ENCODE measurements at regions not wholly inside any gene's neighbourhood (a gene's known extent, or its start where the extent isn't known, plus 50 kb on each side); places are given as distances from the start of the nearest gene placed in this dataset.

- TF ChIP-seq CTCF (IDR thresholded peaks at IDR 0.05), result no peak
- Mint-ChIP-seq H3K9me3 (peaks cover 3% of the 10 kb centered on the region), H3K36me3 (ENCODE audit: low read depth) (no peaks in the 10 kb centered on the region), H3K4me1 (peaks cover 33% of the 10 kb centered on the region), H3K27me3 (ENCODE audit: low read depth, poor library complexity) (peaks cover 2% of the 10 kb centered on the region), H3K4me3 (no peak overlapping the region), H3K27ac (peak overlapping the region; percentile 36)
- DNase-seq, result no peak
Observed at GRCh38 chr13:99843872-99844271, 127.7 kb downstream of the ZIC5 start.

- no peak overlapping the region for H3K27ac Mint-ChIP-seq
- TF ChIP-seq CTCF (IDR thresholded peaks at IDR 0.05), result no peak
- H3K9me3 Mint-ChIP-seq, result peaks cover 3% of the 10 kb centered on the region
- H3K4me3 Mint-ChIP-seq, result no peak overlapping the region
- H3K36me3 Mint-ChIP-seq (ENCODE audit: low read depth), result no peaks in the 10 kb centered on the region
- DNase-seq, result no peak
- H3K4me1 Mint-ChIP-seq, result peaks cover 24% of the 10 kb centered on the region
- peaks cover 5% of the 10 kb centered on the region for H3K27me3 Mint-ChIP-seq (ENCODE audit: low read depth, poor library complexity)
Observed at GRCh38 chr13:99842405-99842804, 129.2 kb downstream of the ZIC5 start.

DNA sequence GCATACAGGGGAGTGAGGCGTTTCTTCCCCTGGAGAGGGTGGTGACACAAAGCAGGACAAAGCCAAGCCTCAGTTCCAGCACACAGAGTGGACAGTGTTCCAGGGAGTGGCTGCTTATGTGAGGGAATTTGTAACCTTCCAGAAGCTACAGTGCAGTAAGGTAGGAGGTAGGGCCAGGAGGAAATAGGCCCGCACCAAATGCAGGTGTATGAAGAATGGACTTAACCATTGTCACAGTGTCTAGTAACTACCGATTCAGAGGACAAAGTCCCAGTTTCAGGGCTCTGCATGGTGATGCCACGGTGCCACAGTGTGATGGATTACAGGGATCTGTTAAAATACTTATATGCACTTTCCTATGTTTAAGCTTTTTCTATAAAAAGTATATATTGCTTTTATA, 135.3 kb downstream of the ZIC5 start:
- H3K4me3 Mint-ChIP-seq, result no peak overlapping the region
- no peaks in the 10 kb centered on the region for H3K9me3 Mint-ChIP-seq
- peaks cover 9% of the 10 kb centered on the region for H3K27me3 Mint-ChIP-seq (ENCODE audit: low read depth, poor library complexity)
- no peak overlapping the region for H3K27ac Mint-ChIP-seq
- no peak for DNase-seq
- no peaks in the 10 kb centered on the region for H3K4me1 Mint-ChIP-seq
- TF ChIP-seq CTCF (IDR thresholded peaks at IDR 0.05), result no peak
- H3K36me3 Mint-ChIP-seq (ENCODE audit: low read depth), result no peaks in the 10 kb centered on the region

DNA sequence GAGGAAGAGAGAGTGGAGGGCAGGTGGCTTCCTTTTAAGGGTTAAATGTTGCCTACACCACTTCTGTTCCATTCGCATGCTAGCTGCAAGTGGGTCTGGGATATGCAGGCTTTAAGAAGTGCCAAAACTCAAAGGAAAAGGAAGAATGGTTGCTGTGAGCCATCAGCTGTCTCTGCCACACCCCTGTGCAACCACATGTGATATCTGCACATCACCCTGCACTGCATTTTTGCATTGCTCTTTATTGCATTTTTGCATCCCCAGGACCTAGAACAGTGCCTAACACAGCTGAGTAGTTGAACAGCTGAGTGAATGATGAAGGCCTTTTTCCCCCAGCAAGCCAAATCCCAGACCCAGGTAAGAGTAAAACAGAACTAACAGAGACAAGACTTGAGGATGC, 136.1 kb downstream of the ZIC5 start:
- Mint-ChIP-seq H3K4me3 (no peak overlapping the region), H3K9me3 (no peaks in the 10 kb centered on the region), H3K36me3 (ENCODE audit: low read depth) (no peaks in the 10 kb centered on the region), H3K4me1 (no peaks in the 10 kb centered on the region), H3K27me3 (ENCODE audit: low read depth, poor library complexity) (peaks cover 9% of the 10 kb centered on the region), H3K27ac (no peak overlapping the region)
- TF ChIP-seq CTCF (IDR thresholded peaks at IDR 0.05), result no peak
- no peak for DNase-seq

DNA sequence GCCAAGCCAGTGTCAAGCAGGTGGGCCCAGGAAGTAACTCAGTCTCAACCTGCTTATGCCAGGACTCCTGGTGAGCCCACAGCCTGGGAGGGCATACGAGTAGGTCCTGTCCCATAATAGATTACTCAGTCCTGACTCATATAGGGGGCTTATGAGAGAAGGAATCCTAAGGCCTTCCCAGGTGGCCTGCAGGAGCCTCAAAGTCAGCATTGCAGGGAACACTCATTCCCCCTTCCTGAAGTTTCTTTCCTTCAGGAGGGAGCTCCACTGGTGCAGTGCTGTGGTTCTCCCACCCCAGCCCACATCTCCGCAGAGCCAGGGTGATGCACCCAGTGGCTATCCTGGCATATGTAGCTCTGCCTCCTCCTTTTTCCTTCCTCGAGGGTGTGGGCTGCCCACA, 137.3 kb downstream of the ZIC5 start:
- H3K4me1 Mint-ChIP-seq, result no peaks in the 10 kb centered on the region
- H3K9me3 Mint-ChIP-seq, result no peaks in the 10 kb centered on the region
- no peak overlapping the region for H3K4me3 Mint-ChIP-seq
- H3K27ac Mint-ChIP-seq, result no peak overlapping the region
- H3K27me3 Mint-ChIP-seq (ENCODE audit: low read depth, poor library complexity), result peaks cover 18% of the 10 kb centered on the region
- no peak for TF ChIP-seq CTCF (IDR thresholded peaks at IDR 0.05)
- no peak for DNase-seq
- H3K36me3 Mint-ChIP-seq (ENCODE audit: low read depth), result no peaks in the 10 kb centered on the region

- H3K4me3 Mint-ChIP-seq, result no peak overlapping the region
- no peak for TF ChIP-seq CTCF (IDR thresholded peaks at IDR 0.05)
- DNase-seq, result no peak
- H3K27ac Mint-ChIP-seq, result no peak overlapping the region
- H3K36me3 Mint-ChIP-seq (ENCODE audit: low read depth), result no peaks in the 10 kb centered on the region
- peaks cover 15% of the 10 kb centered on the region for H3K27me3 Mint-ChIP-seq (ENCODE audit: low read depth, poor library complexity)
- H3K9me3 Mint-ChIP-seq, result no peaks in the 10 kb centered on the region
- no peaks in the 10 kb centered on the region for H3K4me1 Mint-ChIP-seq
Observed at GRCh38 chr13:99832347-99832746, 139.2 kb downstream of the ZIC5 start.
